ENCODE measurements at regions not wholly inside any gene's neighbourhood (a gene's known extent, or its start where the extent isn't known, plus 50 kb on each side); places are given as distances from the start of the nearest gene placed in this dataset.

- TF ChIP-seq CTCF (IDR thresholded peaks at IDR 0.05), result no peak
- TF ChIP-seq POLR2AphosphoS5 (IDR thresholded peaks at IDR 0.05), result no peak
- TF ChIP-seq POLR2A (IDR thresholded peaks at IDR 0.05), result no peak
- TF ChIP-seq EP300 (IDR thresholded peaks at IDR 0.05), result no peak
These were observed 57.0 kb downstream of the CCER1 start for GRCh38 chr12:90897986-90898385.

All from stomach (tissue), 4 donors.